Duodenal mucosa (tissue), 2 donors: ENCODE measurements at regions not wholly inside any gene's neighbourhood (a gene's known extent, or its start where the extent isn't known, plus 50 kb on each side); places are given as distances from the start of the nearest gene placed in this dataset.

Experiments used
- H3K27ac ChIP-seq: one replicate; pipeline ENCODE4 v1.7.0; 2013; ENCODE audit warnings: low read depth, low read length
- H3K27me3 ChIP-seq, 2 donors: one replicate each; pipeline ENCODE4 v1.7.0; 2013; ENCODE audit warnings: low read length in 2 of 2, control low read depth in 1 of 2; ENCODE audit not compliant: insufficient read depth in 2 of 2, control insufficient read depth in 1 of 2
- H3K36me3 ChIP-seq, 2 donors: one replicate each; pipeline ENCODE4 v1.7.0; 2013; ENCODE audit warnings: low read length in 2 of 2, control low read depth in 1 of 2; ENCODE audit not compliant: insufficient read depth in 2 of 2, control insufficient read depth in 1 of 2
- H3K4me1 ChIP-seq, 2 donors: one replicate each; pipeline ENCODE4 v1.7.0; 2013; ENCODE audit warnings: low read length in 2 of 2, control low read depth in 1 of 2; ENCODE audit not compliant: insufficient read depth in 2 of 2, control insufficient read depth in 1 of 2
- H3K4me3 ChIP-seq, 2 donors: one replicate each; pipeline ENCODE4 v1.7.0; 2013; ENCODE audit warnings: low read length in 2 of 2, low read depth in 1 of 2
- H3K9ac ChIP-seq, 2 donors: one replicate each; pipeline ENCODE4 v1.7.0; 2013; ENCODE audit warnings: low read length in 2 of 2, low read depth in 1 of 2
- H3K9me3 ChIP-seq, 2 donors: one replicate each; pipeline ENCODE4 v1.7.0; 2013; ENCODE audit warnings: low read length in 2 of 2, control low read depth in 1 of 2; ENCODE audit not compliant: control insufficient read depth in 1 of 2

GRCh38 chr22:34502821-34503220 is 563.1 kb upstream of the ISX start:
- Histone ChIP-seq H3K9me3 (no peaks in the 10 kb centered on the region), H3K36me3 (no peaks in the 10 kb centered on the region), H3K4me1 (no peaks in the 10 kb centered on the region), H3K9ac (no peak overlapping the region), H3K4me3 (no peak overlapping the region), H3K27ac (no peak overlapping the region), H3K27me3 (no peaks in the 10 kb centered on the region)

GRCh38 chr22:34508797-34509196 is 557.2 kb upstream of the ISX start:
- no peaks in the 10 kb centered on the region for H3K36me3 ChIP-seq
- no peak overlapping the region for H3K9ac ChIP-seq
- H3K4me3 ChIP-seq: no peak overlapping the region
- H3K4me1 ChIP-seq: no peaks in the 10 kb centered on the region
- H3K27ac ChIP-seq: no peak overlapping the region
- no peaks in the 10 kb centered on the region for H3K27me3 ChIP-seq
- no peaks in the 10 kb centered on the region for H3K9me3 ChIP-seq

GRCh38 chr22:34526681-34527080 is 539.3 kb upstream of the ISX start:
- no peaks in the 10 kb centered on the region for H3K4me1 ChIP-seq
- no peak overlapping the region for H3K4me3 ChIP-seq
- H3K36me3 ChIP-seq: no peaks in the 10 kb centered on the region
- H3K27ac ChIP-seq: no peak overlapping the region
- H3K9me3 ChIP-seq: no peaks in the 10 kb centered on the region
- H3K27me3 ChIP-seq: no peaks in the 10 kb centered on the region
- no peak overlapping the region for H3K9ac ChIP-seq

DNA sequence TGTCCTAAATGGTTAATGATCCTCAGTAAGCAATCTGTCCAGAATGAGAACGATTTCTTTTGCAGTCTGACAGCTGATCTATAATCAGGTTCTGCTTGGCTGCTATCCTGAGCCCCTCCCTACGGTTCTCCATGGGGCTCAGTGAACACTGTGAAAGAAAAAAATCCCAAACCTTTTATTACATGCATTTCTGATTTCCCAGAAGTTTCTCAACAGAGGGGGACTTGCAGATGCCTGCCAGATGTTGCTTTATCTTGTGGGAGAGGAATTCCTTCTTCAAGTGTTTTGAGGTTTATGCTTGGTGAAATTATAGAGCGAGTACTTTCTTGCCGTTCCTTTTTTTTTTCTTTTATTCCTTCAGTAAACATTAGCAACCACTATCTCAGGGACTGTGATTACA is 531.9 kb upstream of the ISX start:
- H3K27me3 ChIP-seq: no peaks in the 10 kb centered on the region
- no peak overlapping the region for H3K27ac ChIP-seq
- no peak overlapping the region for H3K4me3 ChIP-seq
- no peaks in the 10 kb centered on the region for H3K4me1 ChIP-seq
- no peaks in the 10 kb centered on the region for H3K9me3 ChIP-seq
- H3K9ac ChIP-seq: no peak overlapping the region
- H3K36me3 ChIP-seq: no peaks in the 10 kb centered on the region

DNA sequence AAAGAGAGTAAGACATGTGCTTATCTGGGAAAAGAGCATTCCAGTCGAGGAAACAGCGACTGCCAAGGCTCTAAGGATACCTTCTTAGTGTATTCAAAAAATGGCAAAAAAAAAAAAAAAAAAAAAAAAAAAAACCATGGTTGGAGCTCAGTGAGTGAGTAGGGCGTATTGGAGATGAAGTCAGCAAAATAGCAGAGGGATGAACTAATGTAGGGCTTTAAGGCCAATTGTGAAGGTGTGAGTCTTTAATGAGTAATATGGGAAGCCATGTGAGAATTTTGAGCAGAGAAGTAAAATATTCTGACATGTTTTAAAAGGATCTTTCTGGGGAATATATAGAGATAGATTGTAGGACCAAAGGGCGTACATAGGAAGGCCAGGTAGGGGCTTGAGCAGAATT is 498.6 kb upstream of the ISX start:
- no peak overlapping the region for H3K27ac ChIP-seq
- no peaks in the 10 kb centered on the region for H3K4me1 ChIP-seq
- no peak overlapping the region for H3K4me3 ChIP-seq
- no peaks in the 10 kb centered on the region for H3K9me3 ChIP-seq
- no peak overlapping the region for H3K9ac ChIP-seq
- H3K36me3 ChIP-seq: no peaks in the 10 kb centered on the region
- no peaks in the 10 kb centered on the region for H3K27me3 ChIP-seq

DNA sequence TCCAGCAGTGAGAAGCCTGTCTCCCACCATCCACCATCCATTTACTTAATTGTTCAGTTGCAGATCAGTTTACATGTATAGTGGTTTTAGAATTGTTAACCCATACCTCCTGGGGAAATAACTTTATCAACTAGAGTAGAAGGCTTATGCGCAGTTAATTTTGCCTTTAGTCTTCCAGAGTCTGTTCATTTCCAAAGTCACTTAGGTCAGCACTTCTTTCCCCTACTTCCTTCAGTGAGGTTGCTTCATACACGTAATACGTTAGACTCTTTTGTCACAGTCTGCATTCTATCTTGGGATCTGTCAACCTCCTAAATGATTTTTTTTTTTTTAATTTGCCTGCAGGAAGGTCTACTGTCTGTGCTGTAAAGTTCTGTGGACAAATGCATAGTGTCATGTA is 495.6 kb upstream of the ISX start:
- H3K9me3 ChIP-seq: no peaks in the 10 kb centered on the region
- H3K9ac ChIP-seq: no peak overlapping the region
- no peaks in the 10 kb centered on the region for H3K4me1 ChIP-seq
- H3K27ac ChIP-seq: no peak overlapping the region
- H3K36me3 ChIP-seq: no peaks in the 10 kb centered on the region
- no peaks in the 10 kb centered on the region for H3K27me3 ChIP-seq
- H3K4me3 ChIP-seq: no peak overlapping the region

- H3K9me3 ChIP-seq: no peaks in the 10 kb centered on the region
- no peak overlapping the region for H3K27ac ChIP-seq
- no peak overlapping the region for H3K9ac ChIP-seq
- no peaks in the 10 kb centered on the region for H3K4me1 ChIP-seq
- H3K27me3 ChIP-seq: no peaks in the 10 kb centered on the region
- H3K36me3 ChIP-seq: no peaks in the 10 kb centered on the region
- no peak overlapping the region for H3K4me3 ChIP-seq
Observed at GRCh38 chr22:34579519-34579918, 486.4 kb upstream of the ISX start.

GRCh38 chr22:34587357-34588356 is 478.3 kb upstream of the ISX start:
- no peaks in the 10 kb centered on the region for H3K36me3 ChIP-seq
- H3K9ac ChIP-seq: no peak overlapping the region
- no peak overlapping the region for H3K27ac ChIP-seq
- H3K4me1 ChIP-seq: no peaks in the 10 kb centered on the region
- H3K9me3 ChIP-seq: no peaks in the 10 kb centered on the region
- no peaks in the 10 kb centered on the region for H3K27me3 ChIP-seq
- H3K4me3 ChIP-seq: no peak overlapping the region

DNA sequence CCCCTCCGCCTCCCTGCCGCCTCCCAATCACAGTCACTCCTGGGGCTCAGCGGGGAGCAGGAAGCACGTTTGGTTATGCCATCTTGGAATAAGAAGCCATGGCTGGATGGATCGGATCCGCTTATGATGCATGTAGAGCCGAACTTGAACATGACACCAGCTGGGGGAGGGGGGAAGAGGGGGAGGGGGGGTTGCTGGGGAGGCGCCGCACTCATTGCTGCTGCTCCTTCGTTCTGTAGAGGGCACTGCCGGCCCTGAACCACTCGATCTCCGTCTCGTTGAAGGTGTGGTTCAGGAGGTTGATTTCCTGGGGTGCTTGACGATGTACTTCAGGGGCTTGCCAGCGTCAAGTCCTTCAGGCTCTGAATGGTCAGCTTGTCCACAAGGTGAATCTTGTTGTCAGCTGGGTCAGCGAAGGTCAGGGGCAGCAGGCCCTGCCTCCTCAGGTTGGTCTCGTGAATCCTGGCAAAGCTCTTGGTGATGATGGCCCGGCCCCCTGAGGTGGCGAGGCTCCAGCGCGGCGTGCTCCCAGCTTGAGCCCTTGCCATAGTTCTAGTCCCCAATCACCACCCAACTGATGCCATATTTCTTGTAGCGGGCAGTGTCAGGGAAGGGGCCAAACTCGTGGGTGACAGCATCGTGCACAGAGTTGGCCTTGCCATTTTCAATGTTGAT is 476.9 kb upstream of the ISX start:
- Histone ChIP-seq H3K36me3 (no peaks in the 10 kb centered on the region), H3K4me1 (no peaks in the 10 kb centered on the region), H3K4me3 (no peak overlapping the region), H3K27me3 (no peaks in the 10 kb centered on the region), H3K9me3 (no peaks in the 10 kb centered on the region), H3K27ac (no peak overlapping the region), H3K9ac (no peak overlapping the region)

DNA sequence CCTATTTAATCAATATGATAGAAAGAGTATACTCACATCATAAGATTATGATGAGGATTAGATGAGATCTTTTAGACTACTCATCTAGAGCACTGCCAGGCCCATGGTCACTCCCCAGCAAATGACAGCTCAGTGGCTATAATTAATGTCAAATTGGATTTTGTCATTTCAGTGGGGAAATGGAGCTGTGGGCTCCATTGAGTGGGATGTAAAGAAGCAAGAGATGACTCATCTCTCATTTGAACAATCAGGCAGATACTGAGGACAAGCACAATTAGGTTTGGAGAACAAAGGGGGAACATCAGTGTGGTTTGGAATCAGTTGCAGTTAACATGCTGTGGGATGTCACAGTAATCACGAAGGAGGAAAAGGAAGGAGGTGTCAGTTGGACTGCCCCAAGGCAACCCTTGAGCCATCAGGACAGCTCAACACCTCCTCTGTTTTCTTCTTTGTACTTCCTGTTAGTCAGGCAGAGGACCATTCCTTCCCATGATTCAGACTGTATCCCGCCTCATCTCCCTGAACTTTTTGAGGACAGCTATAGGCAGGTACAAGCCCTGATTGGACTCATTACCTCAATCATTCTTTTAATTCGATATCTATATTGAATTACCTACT is 473.7 kb upstream of the ISX start:
- no peak overlapping the region for H3K9ac ChIP-seq
- H3K4me3 ChIP-seq: no peak overlapping the region
- H3K4me1 ChIP-seq: no peaks in the 10 kb centered on the region
- H3K9me3 ChIP-seq: no peaks in the 10 kb centered on the region
- no peaks in the 10 kb centered on the region for H3K36me3 ChIP-seq
- no peak overlapping the region for H3K27ac ChIP-seq
- no peaks in the 10 kb centered on the region for H3K27me3 ChIP-seq
